Astrocyte (in vitro differentiated cells and primary cell): ENCODE measurements at regions not wholly inside any gene's neighbourhood (a gene's known extent, or its start where the extent isn't known, plus 50 kb on each side); places are given as distances from the start of the nearest gene placed in this dataset.

Experiments used
- CTCF ChIP-seq: IDR thresholded peaks from 2 replicates; pipeline ENCODE4 v1.5.1; 2011; ENCODE audit warnings: low read depth, mild to moderate bottlenecking, inconsistent platforms, low read length, moderate library complexity; ENCODE audit not compliant: insufficient read depth
- EZH2 ChIP-seq: IDR thresholded peaks from 2 replicates; pipeline ENCODE4 v1.6.1; 2012; ENCODE audit warnings: mild to moderate bottlenecking, low read length, inconsistent platforms; ENCODE audit not compliant: insufficient read depth

- TF ChIP-seq CTCF (no peak), EZH2 (no peak)
Observed at GRCh38 chr6:19664050-19664449, 173.1 kb upstream of the ID4 start.
